ENCODE measurements at regions not wholly inside any gene's neighbourhood (a gene's known extent, or its start where the extent isn't known, plus 50 kb on each side); places are given as distances from the start of the nearest gene placed in this dataset.

DNA sequence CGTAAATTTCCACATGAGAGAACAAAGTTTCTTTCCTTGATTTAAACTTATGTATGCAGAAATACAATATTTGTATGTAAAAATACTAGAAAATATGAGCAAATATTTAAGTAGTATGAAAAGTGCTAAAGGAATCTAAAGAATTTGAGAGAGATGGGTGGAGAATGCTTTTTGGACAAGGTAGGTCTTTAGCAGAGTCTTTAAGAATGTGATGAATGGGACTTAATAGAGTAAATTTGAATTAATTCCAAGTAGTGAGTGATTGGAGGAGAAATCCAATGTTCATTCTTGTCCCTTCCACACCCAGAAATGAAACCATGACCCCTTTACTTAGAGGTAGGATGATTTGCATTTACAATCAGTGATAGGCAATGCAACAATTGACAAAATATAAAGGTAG is 570.9 kb upstream of the ZFP42 start:
- Mint-ChIP-seq H3K4me3 (no peak overlapping the region), H3K27me3 (ENCODE audit: insufficient read depth, low read depth) (peaks cover 2% of the 10 kb centered on the region), H3K4me1 (no peaks in the 10 kb centered on the region), H3K9me3 (no peaks in the 10 kb centered on the region), H3K36me3 (no peaks in the 10 kb centered on the region), H3K27ac (no peak overlapping the region)
- Histone ChIP-seq H3K9ac (no peak overlapping the region), H3K4me2 (no peak overlapping the region), H3K9me3 (ENCODE audit: low read depth) (no peaks in the 10 kb centered on the region), H3K27ac (no peak overlapping the region), H2AFZ (replicated peaks) (no peak overlapping the region), H3F3A (ENCODE audit: low read depth) (no peaks in the 10 kb centered on the region), H3K27me3 (no peaks in the 10 kb centered on the region), H3K4me1 (no peaks in the 10 kb centered on the region), H4K20me1 (ENCODE audit: low read depth) (no peaks in the 10 kb centered on the region), H3K79me2 (ENCODE audit: low read depth) (no peaks in the 10 kb centered on the region), H3K4me3 (no peak overlapping the region), H3K36me3 (no peaks in the 10 kb centered on the region)
- no peak for TF ChIP-seq CTCF (IDR thresholded peaks at IDR 0.05)
- no peak for TF ChIP-seq EZH2phosphoT487 (IDR thresholded peaks at IDR 0.05)
- no peak for TF ChIP-seq EZH2 (IDR thresholded peaks at IDR 0.05)
- DNase-seq (ENCODE audit: low spot score) = no peak

GRCh38 chr4:187426511-187426910 is 569.1 kb upstream of the ZFP42 start:
- no peak for DNase-seq (ENCODE audit: low spot score)
- Mint-ChIP-seq H3K27ac (no peak overlapping the region), H3K4me3 (no peak overlapping the region), H3K36me3 (no peaks in the 10 kb centered on the region), H3K4me1 (no peaks in the 10 kb centered on the region), H3K27me3 (ENCODE audit: insufficient read depth, low read depth) (peaks cover 2% of the 10 kb centered on the region), H3K9me3 (no peaks in the 10 kb centered on the region)
- no peaks in the 10 kb centered on the region for H3K9me3 ChIP-seq (ENCODE audit: low read depth)
- no peak overlapping the region for H2AFZ ChIP-seq (replicated peaks)
- no peaks in the 10 kb centered on the region for H3F3A ChIP-seq (ENCODE audit: low read depth)
- no peaks in the 10 kb centered on the region for H3K27me3 ChIP-seq
- no peak overlapping the region for H3K4me3 ChIP-seq
- H3K36me3 ChIP-seq = no peaks in the 10 kb centered on the region
- H3K79me2 ChIP-seq (ENCODE audit: low read depth) = no peaks in the 10 kb centered on the region
- H3K9ac ChIP-seq = no peak overlapping the region
- H3K4me1 ChIP-seq = no peaks in the 10 kb centered on the region
- TF ChIP-seq EZH2phosphoT487 (IDR thresholded peaks at IDR 0.05) (no peak), CTCF (IDR thresholded peaks at IDR 0.05) (no peak)
- no peak overlapping the region for H3K27ac ChIP-seq
- no peaks in the 10 kb centered on the region for H4K20me1 ChIP-seq (ENCODE audit: low read depth)
- no peak overlapping the region for H3K4me2 ChIP-seq

GRCh38 chr4:187432310-187432709 is 563.3 kb upstream of the ZFP42 start:
- peaks cover 2% of the 10 kb centered on the region for H3K4me1 Mint-ChIP-seq
- H3K36me3 Mint-ChIP-seq = no peaks in the 10 kb centered on the region
- TF ChIP-seq EZH2phosphoT487 (IDR thresholded peaks at IDR 0.05) (no peak), CTCF (IDR thresholded peaks at IDR 0.05) (no peak), EZH2 (IDR thresholded peaks at IDR 0.05) (no peak)
- no peaks in the 10 kb centered on the region for H4K20me1 ChIP-seq (ENCODE audit: low read depth)
- no peaks in the 10 kb centered on the region for H3K4me1 ChIP-seq
- no peaks in the 10 kb centered on the region for H3K79me2 ChIP-seq (ENCODE audit: low read depth)
- H2AFZ ChIP-seq (replicated peaks) = no peak overlapping the region
- H3K27me3 Mint-ChIP-seq (ENCODE audit: insufficient read depth, low read depth) = peaks cover 2% of the 10 kb centered on the region
- no peaks in the 10 kb centered on the region for H3K36me3 ChIP-seq
- no peak overlapping the region for H3K4me3 Mint-ChIP-seq
- H3K9me3 ChIP-seq (ENCODE audit: low read depth) = no peaks in the 10 kb centered on the region
- H3K27me3 ChIP-seq = no peaks in the 10 kb centered on the region
- DNase-seq (ENCODE audit: low spot score) = no peak
- no peaks in the 10 kb centered on the region for H3F3A ChIP-seq (ENCODE audit: low read depth)
- H3K27ac Mint-ChIP-seq = no peak overlapping the region
- no peaks in the 10 kb centered on the region for H3K9me3 Mint-ChIP-seq
- H3K4me2 ChIP-seq = no peak overlapping the region
- no peak overlapping the region for H3K4me3 ChIP-seq
- H3K27ac ChIP-seq = no peak overlapping the region
- no peak overlapping the region for H3K9ac ChIP-seq

- Histone ChIP-seq H3K4me1 (no peaks in the 10 kb centered on the region), H3K9me3 (ENCODE audit: low read depth) (no peaks in the 10 kb centered on the region), H3K27ac (no peak overlapping the region), H4K20me1 (ENCODE audit: low read depth) (no peaks in the 10 kb centered on the region), H3K36me3 (no peaks in the 10 kb centered on the region), H3K9ac (no peak overlapping the region), H3F3A (ENCODE audit: low read depth) (no peaks in the 10 kb centered on the region), H3K4me3 (no peak overlapping the region), H2AFZ (replicated peaks) (no peak overlapping the region), H3K4me2 (no peak overlapping the region), H3K27me3 (no peaks in the 10 kb centered on the region), H3K79me2 (ENCODE audit: low read depth) (no peaks in the 10 kb centered on the region)
- peaks cover 2% of the 10 kb centered on the region for H3K4me1 Mint-ChIP-seq
- peaks cover 3% of the 10 kb centered on the region for H3K9me3 Mint-ChIP-seq
- TF ChIP-seq CTCF (IDR thresholded peaks at IDR 0.05) (no peak), EZH2 (IDR thresholded peaks at IDR 0.05) (no peak), EZH2phosphoT487 (IDR thresholded peaks at IDR 0.05) (no peak)
- no peak overlapping the region for H3K4me3 Mint-ChIP-seq
- no peak overlapping the region for H3K27ac Mint-ChIP-seq
- H3K36me3 Mint-ChIP-seq = peaks cover 5% of the 10 kb centered on the region
- DNase-seq (ENCODE audit: low spot score) = no peak
- no peaks in the 10 kb centered on the region for H3K27me3 Mint-ChIP-seq (ENCODE audit: insufficient read depth, low read depth)
Observed at GRCh38 chr4:187433141-187433540, 562.4 kb upstream of the ZFP42 start.

Measured in neural progenitor cell (in vitro differentiated cells).